ENCODE measurements at regions not wholly inside any gene's neighbourhood (a gene's known extent, or its start where the extent isn't known, plus 50 kb on each side); places are given as distances from the start of the nearest gene placed in this dataset.

- TF ChIP-seq POLR2AphosphoS5 (IDR thresholded peaks at IDR 0.05; ENCODE audit: low read depth, low read length) (no peak), POLR2A (IDR thresholded peaks at IDR 0.05; ENCODE audit: low read depth, low read length) (no peak), TAF1 (IDR thresholded peaks at IDR 0.05; ENCODE audit: low read depth, low read length) (no peak), SPI1 (IDR thresholded peaks at IDR 0.05; ENCODE audit: low read depth, low read length) (no peak)
These were observed 559.7 kb upstream of the LRRN3 start for GRCh38 chr7:110531186-110531585.

Data from GM12891 (cell line).